ENCODE measurements at regions not wholly inside any gene's neighbourhood (a gene's known extent, or its start where the extent isn't known, plus 50 kb on each side); places are given as distances from the start of the nearest gene placed in this dataset.
"Not testable (repeated sequence)": the region's sequence is repeated elsewhere in the genome, so short reads cannot be mapped to it uniquely, and the experiment has no call there.

DNA sequence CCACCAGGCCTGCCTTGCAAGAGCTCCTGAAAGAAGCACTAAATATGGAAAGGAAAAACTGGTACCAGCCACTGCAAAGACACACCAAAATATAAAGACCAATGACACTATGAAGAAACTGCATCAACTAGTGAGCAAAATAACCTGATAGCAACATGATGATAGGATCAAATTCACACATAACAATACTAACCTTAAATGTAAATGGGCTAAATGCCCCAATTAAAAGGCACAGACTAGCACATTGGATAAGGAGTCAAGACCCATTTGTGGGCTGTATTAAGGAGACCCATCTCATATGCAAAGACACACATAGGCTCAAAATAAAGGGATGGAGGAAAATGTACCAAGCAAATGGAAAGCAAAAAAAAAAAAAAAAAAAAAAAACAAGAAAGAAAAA lies 141.8 kb upstream of the VIPR2 start:
- TF ChIP-seq POLR2A (IDR thresholded peaks at IDR 0.05; ENCODE audit: low read length); GATA1 (IDR thresholded peaks at IDR 0.05; ENCODE audit: low read depth, low read length): not testable (repeated sequence)

Data from erythroblast (primary cell).